HS-27A (cell line): ENCODE measurements at regions not wholly inside any gene's neighbourhood (a gene's known extent, or its start where the extent isn't known, plus 50 kb on each side); places are given as distances from the start of the nearest gene placed in this dataset.
"Not testable (repeated sequence)": the region's sequence is repeated elsewhere in the genome, so short reads cannot be mapped to it uniquely, and the experiment has no call there.

ENCODE experiments used
- DNase-seq: peaks from one replicate; pipeline ENCODE4 v3.0.0-alpha.2; 2012; ENCODE audit warnings: low read depth, missing footprints

DNA sequence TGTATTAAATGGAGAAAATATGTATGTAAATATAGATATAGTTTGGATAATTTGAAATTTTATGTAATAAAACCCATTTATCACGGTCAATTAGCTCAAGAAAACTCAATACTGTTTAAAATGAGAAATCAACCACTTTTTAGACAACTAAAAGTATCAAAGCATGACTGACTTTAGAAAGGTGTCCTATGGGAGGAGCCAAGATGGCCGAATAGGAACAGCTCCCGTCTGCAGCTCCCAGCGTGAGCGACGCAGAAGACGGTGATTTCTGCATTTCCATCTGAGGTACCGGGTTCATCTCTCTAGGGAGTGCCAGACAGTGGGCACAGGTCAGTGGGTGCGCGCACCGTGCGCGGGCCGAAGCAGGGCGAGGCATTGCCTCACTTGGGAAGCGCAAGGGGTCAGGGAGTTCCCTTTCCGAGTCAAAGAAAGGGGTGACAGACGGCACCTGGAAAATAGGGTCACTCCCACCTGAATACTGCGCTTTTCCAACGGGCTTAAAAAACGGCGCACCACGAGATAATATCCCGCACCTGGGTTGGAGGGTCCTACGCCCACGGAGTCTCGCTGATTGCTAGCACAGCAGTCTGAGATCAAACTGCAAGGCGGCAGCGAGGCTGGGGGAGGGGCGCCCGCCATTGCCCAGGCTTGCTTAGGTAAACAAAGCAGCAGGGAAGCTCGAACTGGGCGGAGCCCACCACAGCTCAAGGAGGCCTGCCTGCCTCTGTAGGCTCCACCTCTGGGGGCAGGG, 182.8 kb upstream of the NECTIN3 start:
- DNase-seq, result not testable (repeated sequence)

DNA sequence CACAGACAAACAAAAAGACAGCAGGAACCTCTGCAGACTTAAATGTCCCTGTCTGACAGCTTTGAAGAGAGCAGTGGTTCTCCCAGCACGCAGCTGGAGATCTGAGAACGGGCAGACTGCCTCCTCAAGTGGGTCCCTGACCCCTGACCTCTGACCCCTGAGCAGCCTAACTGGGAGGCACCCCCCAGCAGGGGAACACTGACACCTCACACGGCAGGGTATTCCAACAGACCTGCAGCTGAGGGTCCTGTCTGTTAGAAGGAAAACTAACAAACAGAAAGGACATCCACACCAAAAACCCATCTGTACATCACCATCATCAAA, 182.3 kb upstream of the NECTIN3 start:
- not testable (repeated sequence) for DNase-seq

DNA sequence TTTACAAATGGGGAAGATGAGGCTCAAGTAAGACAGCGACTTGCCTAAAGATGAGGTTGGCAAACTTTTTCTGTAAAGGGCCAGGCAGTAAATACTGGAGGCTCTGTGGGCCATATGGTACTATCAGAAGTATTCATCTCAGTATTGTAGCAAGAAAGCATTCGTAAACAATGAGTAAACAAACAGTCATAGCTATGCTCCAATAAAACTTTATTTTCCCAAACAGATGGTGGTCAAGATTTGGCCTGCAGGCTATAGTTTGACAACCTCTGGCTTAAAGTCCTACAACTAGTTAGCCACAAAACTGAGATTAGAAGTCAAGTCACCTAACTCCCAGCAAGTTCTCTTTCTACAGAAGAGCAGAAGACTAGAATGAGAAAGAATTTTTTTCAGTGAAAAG, 177.0 kb upstream of the NECTIN3 start:
- DNase-seq, result no peak

DNA sequence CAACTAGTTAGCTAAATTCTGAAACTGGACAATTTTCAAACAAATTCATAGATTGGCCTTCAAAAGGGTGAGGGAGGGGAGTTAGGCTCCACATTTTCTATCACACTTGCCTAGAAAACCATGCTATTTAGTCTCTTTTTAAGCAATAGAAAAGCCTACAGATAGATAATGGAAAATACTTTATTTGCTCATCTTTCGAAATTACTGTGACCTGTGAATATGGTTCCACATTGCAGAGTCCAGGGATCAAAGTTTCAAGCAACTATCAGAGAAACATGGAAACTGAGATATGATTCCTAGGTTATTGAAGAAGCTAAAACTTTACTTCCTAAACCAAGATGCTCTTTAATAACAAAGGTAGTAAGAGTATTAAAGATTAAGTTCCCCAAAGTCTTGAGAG, 176.6 kb upstream of the NECTIN3 start:
- no peak for DNase-seq

DNA sequence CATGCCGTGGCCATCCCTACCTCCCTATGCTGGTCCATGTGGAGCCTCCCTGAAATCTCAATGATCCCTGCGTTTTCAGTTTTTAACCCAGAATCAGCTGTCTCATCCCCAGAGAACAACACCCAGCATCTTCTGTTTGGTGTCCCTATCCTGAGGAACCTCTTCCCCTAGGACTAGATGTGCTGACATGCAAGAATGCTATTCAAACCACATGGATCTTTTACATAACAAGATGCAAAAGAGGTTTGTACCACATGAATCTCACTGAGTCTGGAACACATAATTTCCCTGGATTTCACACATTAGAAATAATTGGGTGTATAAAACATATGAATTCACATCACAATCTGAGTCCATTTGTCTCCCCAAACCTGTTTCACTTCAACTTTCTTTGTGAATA, 174.6 kb upstream of the NECTIN3 start:
- no peak for DNase-seq

DNA sequence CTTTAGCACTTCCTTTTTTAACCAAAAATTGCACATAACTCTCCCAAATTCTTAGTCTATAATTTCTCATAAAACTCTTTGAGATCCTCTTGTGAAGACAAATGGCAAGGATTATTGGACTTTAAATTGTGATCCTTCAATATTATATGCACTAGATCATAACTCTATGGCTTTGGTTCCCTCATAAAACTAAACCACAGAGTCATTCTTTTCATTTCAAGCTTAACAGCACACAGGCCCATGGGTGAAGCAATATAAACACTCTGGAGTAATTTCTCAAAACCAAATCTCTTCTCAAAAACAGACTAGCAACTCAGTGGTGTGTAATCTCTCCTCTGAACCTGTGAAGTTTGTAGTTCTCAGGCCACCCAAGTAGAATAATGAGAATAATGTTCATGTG, 171.0 kb upstream of the NECTIN3 start:
- peak; percentile 23 for DNase-seq

DNA sequence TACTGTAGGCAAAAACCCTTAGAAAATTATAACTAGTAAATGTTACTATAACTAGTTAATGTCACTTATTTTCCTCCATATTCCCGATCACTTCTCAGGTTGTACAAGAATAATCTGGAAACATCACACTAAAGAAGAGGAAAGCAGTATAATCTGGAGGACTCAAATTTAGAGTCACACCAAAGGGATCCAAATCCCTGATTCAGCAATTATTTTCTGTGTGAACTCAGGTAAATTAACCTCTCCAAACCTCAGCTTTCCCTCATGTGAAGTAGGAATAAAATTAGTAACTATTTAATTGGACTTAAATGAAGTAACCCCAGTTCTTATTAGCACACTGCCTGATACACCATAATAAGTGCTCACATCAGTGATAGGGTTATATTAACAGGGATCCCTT, 170.1 kb upstream of the NECTIN3 start:
- DNase-seq, result no peak

DNA sequence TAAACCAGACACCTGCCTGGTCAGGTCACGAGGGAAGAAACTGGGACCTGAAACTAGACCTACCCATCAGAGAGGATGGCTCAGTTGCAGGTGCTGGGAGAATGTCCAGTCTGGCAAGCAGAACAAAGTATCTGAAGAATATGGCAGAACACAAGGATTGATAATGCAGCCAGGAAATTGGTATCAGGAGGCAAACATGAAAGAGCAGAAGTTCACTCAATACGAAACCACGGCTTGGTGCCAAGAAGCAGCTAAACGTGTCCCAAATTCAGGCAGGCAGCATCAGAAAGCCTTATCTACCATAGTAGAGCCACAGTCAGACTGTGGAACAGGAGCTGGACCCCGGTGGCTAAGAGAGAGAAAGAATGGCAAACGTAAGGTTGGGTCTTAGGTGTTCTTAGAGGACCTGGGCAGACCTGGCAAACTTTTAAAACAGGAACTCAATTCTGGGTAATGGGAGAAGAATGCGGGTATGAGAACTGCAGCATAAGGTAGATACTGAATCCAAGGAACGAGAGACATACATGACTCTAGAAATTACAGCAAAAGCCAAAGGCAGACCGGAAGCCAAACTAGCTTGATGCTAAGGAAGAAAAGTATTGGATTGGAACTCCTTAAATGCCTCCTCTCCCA, 169.0 kb upstream of the NECTIN3 start:
- no peak for DNase-seq

DNA sequence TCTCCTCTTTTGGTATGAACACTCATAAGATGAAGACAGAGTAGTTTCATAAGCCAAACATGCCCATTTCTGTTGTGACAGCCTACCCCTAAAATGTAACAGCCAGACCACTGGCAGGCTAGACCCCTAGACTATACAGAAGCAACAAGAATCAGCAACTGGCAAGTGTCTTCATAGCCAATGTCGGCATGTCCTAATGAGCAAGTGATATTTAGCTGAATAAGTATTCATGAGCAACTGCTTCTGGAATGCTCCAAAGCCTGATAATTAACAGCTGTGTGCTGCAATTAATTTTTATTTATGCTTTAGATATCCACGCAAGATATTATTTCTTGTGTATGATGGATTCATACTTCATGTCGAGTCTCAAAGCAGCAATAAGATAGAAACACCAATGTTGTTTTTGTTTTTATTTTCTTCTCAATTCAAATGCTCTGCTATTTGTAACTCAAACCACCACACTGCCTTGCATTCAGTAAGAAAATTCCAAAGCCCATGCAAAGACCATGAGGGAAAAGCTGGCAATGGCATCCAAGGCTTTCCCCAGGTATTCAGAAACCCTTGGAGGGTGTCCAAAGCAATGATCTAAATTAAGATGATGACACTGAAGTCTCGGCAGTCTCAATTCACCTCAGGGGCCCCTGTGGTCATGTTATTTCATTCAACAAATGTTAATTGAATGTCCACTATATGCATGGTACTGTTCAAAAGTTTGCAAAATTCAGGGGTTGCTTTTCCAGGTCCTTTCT, 167.7 kb upstream of the NECTIN3 start:
- no peak for DNase-seq

DNA sequence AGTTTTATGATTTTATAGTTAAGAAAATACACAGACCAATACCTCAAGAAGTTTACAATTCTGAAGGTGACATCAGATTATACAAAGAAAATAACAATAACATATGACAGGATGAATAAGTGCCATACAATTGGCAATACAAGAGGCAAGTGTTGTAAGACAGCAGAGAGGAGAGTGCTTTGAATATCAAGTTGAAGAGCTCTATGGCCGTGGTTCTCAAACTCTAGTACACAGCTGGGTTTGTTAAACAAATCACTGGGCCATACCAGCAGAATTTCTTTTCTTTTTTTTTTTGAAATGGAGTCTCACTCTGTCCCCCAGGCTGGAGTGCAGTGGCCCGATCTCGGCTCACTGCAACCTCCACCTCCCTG, 167.1 kb upstream of the NECTIN3 start:
- no peak for DNase-seq

DNA sequence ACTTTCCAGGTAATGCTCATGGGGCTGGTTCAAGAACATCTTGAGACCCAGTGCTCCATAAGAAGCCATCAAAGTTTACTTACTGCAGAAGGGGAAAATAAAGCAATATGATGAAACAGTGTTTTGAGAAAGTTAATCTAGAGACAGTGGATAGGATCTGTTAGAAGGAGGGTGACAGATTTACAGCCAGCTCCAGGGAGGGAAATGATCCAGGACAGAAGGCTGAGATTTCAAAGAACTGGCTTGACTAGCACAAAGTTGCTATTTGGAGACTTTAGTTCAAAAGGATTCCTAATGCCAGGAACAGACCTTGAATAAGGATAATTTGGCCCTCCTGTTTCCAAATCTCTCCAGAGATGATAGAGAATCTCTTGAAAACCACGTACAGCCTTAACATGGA, 166.5 kb upstream of the NECTIN3 start:
- DNase-seq, result no peak

DNA sequence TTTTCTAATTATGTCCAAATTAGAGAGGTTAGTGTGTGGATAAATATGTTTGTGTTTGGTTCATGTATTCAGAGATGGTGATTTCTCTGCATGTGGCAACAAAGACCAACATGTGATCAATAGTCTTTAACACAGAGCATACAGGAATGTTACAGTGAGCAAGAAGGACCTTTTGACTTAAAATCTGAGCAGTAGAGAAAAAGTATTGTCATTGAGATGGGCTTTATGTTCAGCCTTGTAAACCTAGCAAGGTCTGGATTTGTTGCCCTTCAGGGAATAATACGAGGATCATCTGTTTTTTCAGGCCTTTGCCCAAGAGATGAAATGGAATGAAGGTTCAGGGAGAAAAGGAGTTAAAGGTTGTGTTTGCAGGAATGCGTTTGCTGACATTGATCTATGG, 161.8 kb upstream of the NECTIN3 start:
- no peak for DNase-seq

DNA sequence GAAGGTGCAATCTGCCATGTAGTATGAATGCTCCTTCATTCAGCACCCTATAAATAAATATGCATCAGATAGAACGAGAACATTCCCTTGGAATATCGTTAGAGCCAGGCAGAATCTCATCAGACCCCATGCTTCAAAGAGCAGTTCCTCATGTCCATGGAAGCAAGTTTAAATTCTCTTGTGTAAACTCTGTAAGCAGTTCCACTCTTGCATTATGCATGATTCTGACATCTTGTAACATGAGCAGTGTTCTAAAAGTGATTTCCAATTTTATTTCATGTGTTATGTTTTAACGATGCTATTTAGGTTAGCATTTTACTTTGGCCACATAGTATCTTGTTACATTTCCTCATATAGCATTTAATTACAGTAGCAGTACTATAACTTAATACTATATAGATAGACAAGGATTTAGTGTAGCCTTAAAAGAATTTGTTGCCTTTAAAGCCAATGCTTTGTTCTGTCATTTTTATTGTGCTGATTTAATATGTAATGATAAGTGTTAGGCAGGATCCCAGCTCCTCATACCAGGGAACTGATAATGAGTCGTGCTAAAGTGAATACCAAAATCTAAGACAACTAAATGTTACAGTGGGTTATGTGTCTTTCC, 161.2 kb upstream of the NECTIN3 start:
- no peak for DNase-seq

DNA sequence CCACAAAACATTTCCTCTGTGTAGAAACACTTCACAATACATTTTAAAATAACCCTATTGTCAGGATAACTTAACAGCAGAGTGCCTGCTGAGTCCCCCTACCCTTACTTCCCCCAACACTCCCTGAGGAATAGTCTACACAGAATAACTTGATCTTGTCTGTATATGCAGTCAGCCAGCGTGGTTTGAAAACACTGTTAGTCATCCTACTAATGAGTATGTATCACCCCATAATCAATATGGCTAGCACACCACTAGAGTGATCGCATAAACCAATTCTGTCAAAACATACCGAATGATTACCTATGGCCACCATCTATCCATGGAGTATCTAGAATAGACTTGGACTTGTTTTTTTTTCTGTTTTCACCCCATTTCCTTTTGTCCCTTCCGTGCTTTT, 152.7 kb upstream of the NECTIN3 start:
- DNase-seq, result no peak

DNA sequence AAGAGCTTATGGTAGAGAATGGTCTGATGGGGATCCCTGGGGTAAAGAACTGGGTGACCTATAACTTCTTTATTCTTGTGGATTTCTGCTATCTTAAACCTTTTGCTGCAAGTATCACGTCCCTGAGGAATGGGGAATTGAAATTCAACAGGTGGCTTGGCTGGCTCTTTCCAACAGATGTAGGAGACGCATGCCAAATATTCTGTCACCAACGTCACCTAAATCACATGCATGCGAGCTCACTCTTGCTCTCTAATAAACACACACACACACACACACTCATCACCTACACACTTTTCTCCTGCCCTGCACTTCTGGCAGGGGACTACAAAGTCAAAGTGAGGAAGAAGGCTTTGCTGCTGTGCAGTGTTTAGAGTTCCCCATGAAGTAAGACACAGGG, 145.8 kb upstream of the NECTIN3 start:
- no peak for DNase-seq

DNA sequence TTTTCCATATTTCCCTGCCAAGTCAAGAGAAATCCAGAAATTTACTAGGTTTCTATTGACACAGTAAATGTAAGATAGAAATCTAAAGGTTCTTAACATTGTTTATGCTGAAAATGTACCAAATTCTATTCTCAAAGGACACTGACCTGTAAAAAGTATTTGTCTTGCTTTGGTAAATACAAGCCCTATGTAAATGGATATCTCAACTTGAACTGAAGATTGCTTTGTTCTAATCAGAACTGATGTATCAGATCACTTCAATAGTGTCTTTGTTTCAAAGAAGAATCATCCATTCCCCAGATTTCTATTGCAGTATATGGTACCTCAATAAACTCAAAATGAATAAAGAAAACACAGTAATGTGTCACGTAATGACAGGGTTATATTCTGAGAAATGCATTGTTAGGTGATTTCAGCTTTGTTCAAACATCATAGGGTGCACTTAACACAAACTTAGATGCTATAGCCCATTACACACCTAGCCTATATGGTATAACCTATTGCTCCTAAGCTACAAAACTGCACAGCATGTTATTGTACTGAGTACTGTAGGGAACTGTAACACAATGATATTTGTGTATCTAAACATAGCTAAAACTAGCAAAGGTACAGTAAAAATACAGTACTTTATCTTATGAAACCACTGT, 143.5 kb upstream of the NECTIN3 start:
- no peak for DNase-seq

DNA sequence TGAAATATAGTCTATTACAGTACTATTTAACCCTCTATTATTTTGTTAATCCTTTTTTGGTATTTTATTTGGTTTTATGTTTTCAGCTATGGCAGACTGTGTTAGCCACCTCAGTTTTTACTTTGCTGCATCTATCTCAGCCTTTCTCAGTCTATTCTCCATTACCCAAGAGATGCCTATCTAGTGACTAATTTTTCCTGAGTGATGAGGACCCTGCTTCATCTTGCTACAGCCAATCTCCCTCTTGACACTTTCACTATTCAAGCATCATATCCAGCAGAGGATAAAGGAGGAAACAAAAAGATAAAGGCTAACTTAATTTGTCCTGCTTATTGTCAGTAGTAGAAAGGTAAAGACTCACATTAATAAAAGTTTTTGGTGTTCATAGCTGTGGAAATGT, 141.8 kb upstream of the NECTIN3 start:
- DNase-seq, result no peak

DNA sequence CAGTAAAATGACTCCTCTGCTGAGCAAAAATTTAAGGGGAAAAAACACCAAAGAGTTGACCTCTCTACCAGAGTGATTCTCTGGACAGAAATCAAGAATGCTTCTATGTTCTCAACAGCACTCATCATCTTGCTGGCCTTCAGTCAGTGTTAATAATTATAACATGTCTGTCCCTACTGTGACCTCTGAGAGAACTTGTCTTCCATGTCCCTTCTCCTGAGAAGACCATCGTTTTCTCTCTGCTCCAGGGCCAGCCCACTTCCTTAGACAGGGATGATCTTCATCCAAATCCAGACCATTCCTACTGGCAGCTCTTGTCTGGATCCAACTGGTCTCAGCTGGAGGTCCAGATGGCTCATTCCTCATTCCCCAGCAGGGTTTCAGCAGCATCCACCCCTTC, 139.0 kb upstream of the NECTIN3 start:
- DNase-seq, result no peak

DNA sequence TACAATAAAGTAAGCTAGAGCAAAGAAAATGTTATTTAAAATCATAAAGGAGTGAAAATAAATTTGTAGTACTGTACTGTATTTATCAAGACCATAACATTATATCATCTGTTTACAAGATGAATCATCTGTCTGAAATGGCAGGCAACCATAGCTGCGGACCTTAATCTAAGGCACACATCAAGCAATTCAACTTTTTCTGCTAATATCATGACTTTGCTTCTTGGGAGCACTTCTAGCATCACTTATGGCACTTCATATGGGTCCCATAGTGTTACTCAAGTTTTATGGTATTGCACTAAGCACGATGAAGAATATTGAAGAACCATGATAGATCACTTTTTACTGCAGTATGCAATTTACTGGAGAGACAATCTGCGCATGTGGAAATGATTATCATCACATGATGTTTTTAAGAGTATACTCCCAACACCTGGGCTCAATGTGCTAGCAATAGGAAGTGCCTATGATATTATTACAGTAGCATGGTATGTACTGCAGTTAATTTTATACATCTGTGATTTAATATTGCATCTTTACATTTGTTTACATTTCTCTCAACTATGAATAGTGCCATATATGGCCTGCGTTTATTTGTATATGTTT, 137.7 kb upstream of the NECTIN3 start:
- DNase-seq, result no peak

DNA sequence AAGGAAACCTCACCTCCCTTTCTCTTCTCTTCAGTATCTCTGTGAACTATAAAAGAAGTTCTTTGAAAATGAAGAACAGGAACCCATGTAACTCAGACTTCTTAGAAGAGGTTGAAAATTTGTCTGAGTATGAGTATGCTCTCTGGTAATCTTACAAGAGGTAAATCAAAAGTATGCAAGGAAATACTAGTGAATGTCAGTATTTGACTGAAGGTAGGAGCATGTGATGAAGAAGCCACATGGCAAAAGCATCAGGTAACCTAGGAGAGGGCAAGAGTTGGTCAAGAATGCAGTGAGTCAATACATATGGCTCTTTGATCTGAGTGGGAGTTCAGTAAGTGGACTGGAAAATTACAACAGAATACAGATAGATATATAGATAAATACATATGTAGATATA, 133.0 kb upstream of the NECTIN3 start:
- DNase-seq, result no peak

DNA sequence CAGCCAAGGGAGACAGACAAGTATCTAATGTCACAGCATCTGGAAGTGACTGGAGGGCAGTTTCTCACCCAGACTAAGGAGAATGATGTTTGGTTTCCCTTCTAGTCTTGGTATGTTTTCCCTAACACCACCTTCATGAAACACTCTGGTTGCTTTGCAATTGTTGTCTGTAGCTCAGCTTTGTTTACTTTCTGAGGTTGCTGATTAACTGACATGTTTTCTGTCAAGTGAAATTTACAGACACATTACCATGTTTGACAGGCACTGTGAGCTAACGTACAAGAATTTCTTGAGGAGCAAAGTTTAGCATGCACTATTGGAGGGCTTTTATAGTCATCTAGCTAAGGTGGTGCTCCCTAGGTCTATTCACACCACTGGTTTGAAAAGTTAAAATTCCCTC, 131.6 kb upstream of the NECTIN3 start:
- DNase-seq, result no peak

DNA sequence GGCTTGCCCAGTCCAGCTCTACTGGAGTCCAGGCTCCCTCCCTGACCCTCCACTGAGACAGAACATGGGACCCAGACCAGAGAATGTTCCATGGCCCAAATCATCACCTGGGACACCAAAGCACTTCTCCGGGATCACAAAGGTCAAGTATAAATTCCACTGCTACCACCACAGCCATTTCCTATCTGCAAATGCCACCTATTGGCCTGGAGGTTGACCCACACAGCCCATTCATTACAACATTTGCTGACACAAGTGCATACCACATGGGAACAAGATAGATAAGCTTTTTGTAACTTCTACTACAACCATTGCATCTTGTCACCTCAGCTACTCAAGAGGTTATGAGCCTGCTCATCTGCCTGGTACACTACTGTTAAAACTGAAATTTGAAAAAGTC, 126.8 kb upstream of the NECTIN3 start:
- DNase-seq, result no peak
